HG02938 (cell line): ENCODE measurements at regions not wholly inside any gene's neighbourhood (a gene's known extent, or its start where the extent isn't known, plus 50 kb on each side); places are given as distances from the start of the nearest gene placed in this dataset.
"Not testable (repeated sequence)": the region's sequence is repeated elsewhere in the genome, so short reads cannot be mapped to it uniquely, and the experiment has no call there.

ENCODE experiments used
- ATAC-seq: cut with Tn5 transposase; IDR thresholded peaks from one replicate; pipeline ENCODE4 v1.9.1; 2021; ENCODE audit warnings: mild to moderate bottlenecking, moderate library complexity; ENCODE audit not compliant: unreplicated experiment

DNA sequence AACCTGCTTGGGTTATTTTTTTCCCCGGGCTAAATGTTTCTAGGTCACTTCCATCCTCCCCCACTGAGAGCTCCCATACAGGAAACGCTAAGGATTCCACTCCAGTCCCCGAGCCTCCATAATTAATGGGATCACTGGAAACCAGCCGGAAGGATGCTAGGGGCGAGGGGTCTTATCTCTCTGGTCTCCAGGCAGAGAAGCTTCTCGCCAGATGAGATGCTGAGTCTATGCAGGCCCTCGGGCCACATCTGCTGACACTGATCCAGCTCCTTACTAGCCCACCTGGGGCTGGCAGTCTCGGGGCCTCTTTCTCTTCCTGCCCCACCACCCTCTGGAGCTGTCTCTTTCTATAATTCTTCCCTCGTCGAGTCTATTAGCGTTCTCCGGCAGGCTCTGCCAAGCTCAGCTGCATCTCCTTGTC lies 125.9 kb upstream of the SYT13 start:
- no peak for ATAC-seq

DNA sequence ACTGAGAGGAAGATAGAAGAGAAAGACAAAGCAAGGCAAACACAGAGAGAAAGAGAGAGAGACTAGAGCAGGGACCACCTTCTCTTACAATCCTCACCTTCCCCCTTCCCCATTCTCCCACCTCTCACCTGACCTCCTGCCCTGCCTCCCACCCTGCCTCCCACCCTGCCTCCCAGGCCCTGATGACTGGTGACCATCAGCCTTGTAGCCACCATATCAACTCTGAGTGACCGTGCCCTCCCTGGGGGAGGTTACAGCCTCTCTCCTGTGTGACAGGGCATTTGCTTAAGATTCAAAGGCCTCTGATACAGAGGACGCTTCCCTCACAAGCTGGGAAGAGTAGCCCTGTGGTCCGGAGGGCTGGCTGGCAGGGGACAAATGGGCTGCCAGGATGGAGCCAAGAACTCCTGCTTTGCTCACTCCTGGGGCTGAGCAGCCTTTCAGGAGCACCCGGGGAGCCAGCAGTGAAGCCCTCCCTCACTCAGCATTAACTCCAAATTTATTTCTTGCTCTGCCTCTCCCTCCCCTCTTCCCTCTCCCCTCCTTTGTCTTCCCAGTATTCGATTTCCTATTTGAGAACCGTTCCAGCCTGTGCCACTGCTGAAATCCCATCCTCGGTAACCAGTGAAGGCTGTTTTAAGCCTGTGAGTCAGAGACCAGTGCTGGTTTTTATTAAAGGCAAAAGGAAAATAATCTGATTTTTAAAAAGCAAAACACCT lies 125.2 kb upstream of the SYT13 start:
- ATAC-seq: no peak

GRCh38 chr11:45410391-45411227 lies 124.5 kb upstream of the SYT13 start:
- ATAC-seq: no peak

GRCh38 chr11:45409587-45409986 lies 123.4 kb upstream of the SYT13 start:
- ATAC-seq: no peak

- no peak for ATAC-seq
Observed at GRCh38 chr11:45407226-45407625, 121.1 kb upstream of the SYT13 start.

DNA sequence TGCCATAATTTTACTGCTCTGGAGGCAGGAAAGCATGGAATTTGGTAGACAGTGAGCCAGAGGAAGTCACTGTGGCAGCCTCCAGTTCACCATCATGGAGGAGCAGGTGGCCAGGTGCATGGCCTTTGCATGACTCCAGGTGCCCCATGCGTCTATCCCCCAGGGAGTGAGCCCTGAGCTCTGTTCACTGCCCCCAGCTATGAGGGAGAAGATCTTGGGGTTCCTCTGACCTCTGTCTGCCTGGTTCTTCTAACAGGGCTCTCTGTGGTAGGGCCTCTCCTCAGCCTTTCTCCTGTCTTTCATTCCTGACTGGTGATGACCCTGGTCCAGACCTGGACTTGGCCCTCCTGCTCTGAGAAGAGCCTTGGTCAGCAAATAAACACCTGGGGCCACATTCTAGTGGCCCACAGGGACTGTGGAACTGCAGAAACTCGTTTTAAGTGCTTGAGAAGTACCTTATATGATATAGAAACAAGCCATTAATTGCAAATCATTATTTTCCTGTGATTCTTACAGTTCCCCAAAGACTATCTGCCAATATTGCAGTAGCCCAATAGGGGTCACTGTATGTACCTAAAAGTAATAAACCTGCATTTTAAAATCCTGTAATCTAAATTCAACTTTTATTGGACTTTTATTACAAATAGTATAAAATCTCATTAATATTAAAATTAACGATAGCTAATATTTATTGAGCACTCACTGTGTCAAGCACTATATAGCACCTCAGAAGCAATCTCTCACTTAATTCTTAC lies 120.0 kb upstream of the SYT13 start:
- no peak for ATAC-seq

DNA sequence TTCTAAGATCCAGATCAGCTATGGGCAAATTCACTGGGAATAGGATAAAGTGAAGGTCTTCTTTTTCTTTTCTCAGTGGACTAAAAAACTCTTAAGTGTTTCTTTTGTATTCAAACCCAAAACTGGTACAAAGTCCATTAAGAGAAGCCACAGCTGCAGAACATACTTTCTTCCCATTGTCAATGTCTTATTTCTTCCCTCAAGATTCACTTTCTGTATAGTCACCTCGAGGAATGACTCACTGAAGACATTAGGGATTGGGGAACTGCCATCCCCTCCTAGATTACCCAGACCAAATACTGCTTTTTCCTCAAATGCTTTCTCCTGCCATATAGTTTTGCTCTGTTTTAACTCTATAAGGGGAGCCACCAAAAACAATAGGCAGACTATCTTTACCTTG lies 117.4 kb upstream of the SYT13 start:
- ATAC-seq: not testable (repeated sequence)

- ATAC-seq: no peak
Observed at GRCh38 chr11:45402049-45402630, 116.0 kb upstream of the SYT13 start.

DNA sequence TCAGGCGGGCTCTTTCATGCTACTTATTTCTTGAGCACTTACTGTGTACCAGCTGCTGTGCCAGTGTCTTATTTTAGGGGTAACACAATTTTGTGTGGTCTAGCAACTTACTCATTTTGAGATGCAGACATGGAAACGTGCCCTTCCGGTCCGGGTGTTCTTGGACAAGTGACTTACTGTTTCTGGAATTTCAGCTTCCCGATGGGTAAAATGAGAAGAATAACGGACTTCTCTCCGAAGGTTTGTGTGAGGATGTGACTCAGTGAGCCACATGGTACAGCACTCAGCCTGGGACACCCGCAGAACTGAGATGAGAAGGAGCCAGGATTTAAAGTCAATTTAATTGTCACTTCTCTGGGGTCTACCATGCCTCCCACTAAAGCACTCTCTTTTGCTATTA lies 114.5 kb upstream of the SYT13 start:
- no peak for ATAC-seq

- ATAC-seq: no peak
Observed at GRCh38 chr11:45399166-45399565, 113.0 kb upstream of the SYT13 start.

DNA sequence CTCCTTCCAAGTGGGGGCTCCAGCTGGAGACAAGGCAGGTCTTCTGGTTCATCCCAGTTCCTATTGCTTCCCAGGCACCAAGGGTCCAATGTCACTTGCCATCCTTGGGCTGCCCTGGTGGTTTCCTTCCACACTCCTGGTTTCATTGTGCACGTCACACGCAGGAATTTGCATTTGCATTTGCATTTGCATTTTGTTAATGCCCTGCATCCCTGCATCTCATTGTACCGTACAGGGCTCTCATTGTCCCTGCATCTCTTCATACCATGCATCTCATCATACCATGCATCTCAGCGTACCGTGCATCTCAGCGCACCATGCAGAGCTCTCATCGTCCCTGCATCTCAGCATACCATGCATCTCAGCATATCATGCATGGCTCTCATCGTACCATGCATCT lies 112.2 kb upstream of the SYT13 start:
- ATAC-seq: no peak

GRCh38 chr11:45396394-45396793 lies 110.3 kb upstream of the SYT13 start:
- no peak for ATAC-seq

DNA sequence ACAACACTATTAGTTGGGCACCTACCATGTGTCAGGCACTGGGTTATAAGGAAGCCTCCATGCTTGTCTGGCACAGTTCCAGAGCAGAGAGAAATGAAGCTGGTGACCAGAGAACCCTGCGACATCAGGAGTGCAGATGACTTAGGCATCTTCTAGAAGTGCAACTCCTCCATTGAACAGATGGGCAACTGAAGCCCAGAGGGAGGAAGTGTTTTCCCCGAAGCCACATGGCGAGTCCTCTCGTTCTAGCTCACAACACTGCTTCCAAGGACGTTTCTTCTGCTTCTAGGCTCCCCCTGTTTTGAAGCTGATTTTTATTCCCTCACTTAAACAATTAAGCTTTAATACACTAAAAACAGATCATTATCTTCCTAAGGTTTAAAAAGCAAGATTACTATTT lies 109.8 kb upstream of the SYT13 start:
- no peak for ATAC-seq

- no peak for ATAC-seq
Observed at GRCh38 chr11:45395421-45395820, 109.3 kb upstream of the SYT13 start.

- no peak for ATAC-seq
Observed at GRCh38 chr11:45394294-45395085, 108.3 kb upstream of the SYT13 start.

DNA sequence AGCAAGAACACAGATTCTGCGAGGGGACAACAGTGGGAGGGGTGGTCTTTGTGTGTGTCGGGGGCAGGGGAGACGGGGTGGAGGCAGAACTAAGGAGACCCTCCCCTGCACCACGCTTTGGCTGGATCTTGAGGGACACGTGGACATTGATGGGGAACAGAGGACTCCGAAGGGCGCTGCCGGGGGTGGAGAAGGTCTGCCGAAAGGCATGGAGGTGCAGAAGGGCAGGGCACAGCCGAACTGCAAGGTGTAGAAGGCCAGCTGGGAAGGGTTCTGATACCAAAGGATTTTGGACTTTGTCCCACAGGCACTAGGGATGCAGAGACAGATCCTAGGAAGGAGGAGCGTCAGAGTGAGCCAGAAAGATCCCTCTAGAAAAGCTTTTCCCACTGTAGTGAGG lies 107.7 kb upstream of the SYT13 start:
- no peak for ATAC-seq

- ATAC-seq: no peak
Observed at GRCh38 chr11:45393334-45393733, 107.2 kb upstream of the SYT13 start.

DNA sequence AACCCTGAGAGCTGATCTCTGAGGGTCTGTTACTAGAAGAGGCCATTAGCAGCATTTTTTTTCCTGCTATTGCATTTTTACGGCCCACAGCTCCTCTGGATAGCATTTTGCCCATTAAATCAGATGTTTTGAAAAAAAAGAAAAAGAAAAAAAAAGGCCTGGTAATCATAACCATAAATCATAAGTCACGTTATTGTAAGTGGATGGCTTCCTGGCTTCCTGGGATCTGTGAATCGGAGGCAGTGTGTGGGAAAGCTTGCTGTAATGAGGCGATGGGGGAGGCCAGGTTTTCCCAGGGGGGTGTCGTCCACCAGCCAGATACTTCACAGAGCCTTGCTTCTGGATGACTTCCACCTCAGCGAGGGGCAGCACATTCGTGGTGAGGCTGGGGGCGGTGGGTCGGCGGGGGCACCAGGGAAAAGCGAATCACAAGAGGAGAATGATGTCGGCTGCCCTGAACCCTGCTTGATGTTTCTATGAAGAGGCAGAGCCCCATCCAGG lies 106.5 kb upstream of the SYT13 start:
- ATAC-seq: no peak

DNA sequence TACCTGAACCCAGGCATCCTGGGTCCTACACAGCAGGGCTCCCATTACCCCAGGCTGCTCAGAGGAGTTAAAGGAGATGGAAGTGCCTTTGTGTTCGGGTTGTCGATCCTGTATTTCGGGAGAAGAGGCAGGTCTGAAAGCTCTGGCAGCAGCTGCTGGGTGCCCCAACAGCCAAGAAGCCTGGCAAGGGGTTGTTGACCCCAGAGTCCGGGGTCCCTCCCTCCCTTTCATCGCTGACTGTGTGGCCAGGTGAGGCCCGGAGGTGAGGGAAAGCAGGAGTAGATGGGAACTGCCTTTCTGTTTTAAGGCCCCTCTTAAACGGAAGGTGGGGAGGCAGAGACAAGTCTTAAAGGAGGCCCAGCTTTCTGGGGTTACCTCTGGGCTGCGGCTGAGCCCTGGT lies 106.0 kb upstream of the SYT13 start:
- ATAC-seq: no peak

DNA sequence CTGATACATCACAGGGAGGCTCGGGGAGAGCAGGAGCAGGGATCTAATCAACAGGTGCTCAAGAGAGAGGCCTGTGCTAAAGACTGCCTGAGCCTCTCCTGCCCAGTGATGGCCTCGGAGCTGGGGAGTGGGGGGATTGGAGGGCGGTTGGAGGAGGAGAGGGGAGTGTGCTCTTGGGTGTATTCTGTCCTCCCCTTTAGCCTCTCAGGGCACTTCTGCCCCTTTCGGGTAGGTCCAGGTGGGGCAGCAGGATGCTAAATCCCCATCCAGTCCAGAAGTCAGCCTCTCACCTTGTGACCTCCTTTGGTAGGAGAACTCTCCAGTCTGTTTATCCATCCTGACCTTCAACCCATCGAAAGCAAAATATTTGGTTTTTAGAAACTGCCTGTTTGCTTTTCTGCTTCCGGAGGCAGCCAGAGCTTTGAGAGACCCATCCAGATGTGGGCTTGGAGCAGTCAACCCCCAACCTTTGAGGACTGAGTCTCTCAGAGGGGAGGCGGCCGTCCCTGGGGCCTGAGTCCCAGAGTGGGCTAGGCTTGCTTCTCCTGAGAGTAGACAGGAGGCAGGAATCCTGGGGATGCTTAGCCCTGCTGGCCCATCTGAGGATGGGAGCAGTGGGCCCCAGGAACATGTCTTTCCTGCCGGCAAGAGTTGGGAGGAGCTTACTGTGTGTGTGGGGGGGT lies 105.2 kb upstream of the SYT13 start:
- no peak for ATAC-seq
